ENCODE measurements at regions not wholly inside any gene's neighbourhood (a gene's known extent, or its start where the extent isn't known, plus 50 kb on each side); places are given as distances from the start of the nearest gene placed in this dataset.

- Mint-ChIP-seq H3K36me3 (ENCODE audit: low read depth) (no peaks in the 10 kb centered on the region), H3K27me3 (ENCODE audit: low read depth, poor library complexity) (peaks cover 9% of the 10 kb centered on the region), H3K9me3 (peaks cover 21% of the 10 kb centered on the region), H3K4me1 (peaks cover 62% of the 10 kb centered on the region), H3K4me3 (no peak overlapping the region), H3K27ac (no peak overlapping the region)
- no peak for DNase-seq
- TF ChIP-seq CTCF (IDR thresholded peaks at IDR 0.05) = no peak
These were observed 400.7 kb upstream of the TNP1 start for GRCh38 chr2:217260441-217261115.

- no peak overlapping the region for H3K4me3 Mint-ChIP-seq
These were observed 398.3 kb upstream of the TNP1 start for GRCh38 chr2:217258170-217258569.

GRCh38 chr2:217256251-217256650 lies 396.4 kb upstream of the TNP1 start:
- Mint-ChIP-seq H3K36me3 (ENCODE audit: low read depth) (no peaks in the 10 kb centered on the region), H3K27me3 (ENCODE audit: low read depth, poor library complexity) (peaks cover 11% of the 10 kb centered on the region), H3K4me3 (no peak overlapping the region), H3K4me1 (peaks cover 35% of the 10 kb centered on the region), H3K27ac (peak overlapping the region; percentile 58), H3K9me3 (peaks cover 8% of the 10 kb centered on the region)
- TF ChIP-seq CTCF (IDR thresholded peaks at IDR 0.05) = no peak
- DNase-seq = no peak

More at GRCh38 chr2:217258170-217258569, 398.3 kb upstream of the TNP1 start:
- Mint-ChIP-seq H3K9me3 (peaks cover 20% of the 10 kb centered on the region), H3K4me1 (peaks cover 49% of the 10 kb centered on the region), H3K27me3 (ENCODE audit: low read depth, poor library complexity) (peaks cover 13% of the 10 kb centered on the region), H3K27ac (no peak overlapping the region), H3K36me3 (ENCODE audit: low read depth) (no peaks in the 10 kb centered on the region)
- no peak for TF ChIP-seq CTCF (IDR thresholded peaks at IDR 0.05)
- DNase-seq = no peak

- no peak for TF ChIP-seq CTCF (IDR thresholded peaks at IDR 0.05)
- Mint-ChIP-seq H3K4me3 (no peak overlapping the region), H3K4me1 (peaks cover 30% of the 10 kb centered on the region), H3K27me3 (ENCODE audit: low read depth, poor library complexity) (peaks cover 11% of the 10 kb centered on the region), H3K9me3 (no peaks in the 10 kb centered on the region), H3K36me3 (ENCODE audit: low read depth) (no peaks in the 10 kb centered on the region), H3K27ac (no peak overlapping the region)
- DNase-seq = no peak
These were observed 394.2 kb upstream of the TNP1 start for GRCh38 chr2:217254111-217254510.

GRCh38 chr2:217252181-217252580 lies 392.3 kb upstream of the TNP1 start:
- no peak for TF ChIP-seq CTCF (IDR thresholded peaks at IDR 0.05)
- Mint-ChIP-seq H3K27me3 (ENCODE audit: low read depth, poor library complexity) (peaks cover 11% of the 10 kb centered on the region), H3K27ac (no peak overlapping the region), H3K4me3 (no peak overlapping the region), H3K36me3 (ENCODE audit: low read depth) (no peaks in the 10 kb centered on the region), H3K9me3 (no peaks in the 10 kb centered on the region), H3K4me1 (peaks cover 18% of the 10 kb centered on the region)
- DNase-seq = no peak

GRCh38 chr2:217250013-217250524 lies 390.2 kb upstream of the TNP1 start:
- TF ChIP-seq CTCF (IDR thresholded peaks at IDR 0.05) = no peak
- H3K4me1 Mint-ChIP-seq = peaks cover 12% of the 10 kb centered on the region
- H3K27me3 Mint-ChIP-seq (ENCODE audit: low read depth, poor library complexity) = peaks cover 11% of the 10 kb centered on the region
- peak; percentile 38 for DNase-seq
- H3K36me3 Mint-ChIP-seq (ENCODE audit: low read depth) = no peaks in the 10 kb centered on the region
- H3K27ac Mint-ChIP-seq = no peak overlapping the region
- H3K4me3 Mint-ChIP-seq = no peak overlapping the region
- H3K9me3 Mint-ChIP-seq = no peaks in the 10 kb centered on the region

All from nephron progenitor cell (in vitro differentiated cells).